ENCODE measurements at regions not wholly inside any gene's neighbourhood (a gene's known extent, or its start where the extent isn't known, plus 50 kb on each side); places are given as distances from the start of the nearest gene placed in this dataset.

GRCh38 chr11:42065199-42065598 is 605.7 kb upstream of the LRRC4C start:
- DNase-seq = no peak
- Mint-ChIP-seq H3K27me3 (no peaks in the 10 kb centered on the region), H3K4me1 (no peaks in the 10 kb centered on the region), H3K9me3 (peaks cover 0 to 31% (median 12%) of the 10 kb centered on the region in 8 donors), H3K27ac (no peak overlapping the region), H3K4me3 (no peak overlapping the region), H3K36me3 (no peaks in the 10 kb centered on the region)
- H3K9me3 ChIP-seq (ENCODE audit: control insufficient read depth in 1 of 2, low read length in 2 of 2) = no peaks in the 10 kb centered on the region
- no peaks in the 10 kb centered on the region for H3K36me3 ChIP-seq (ENCODE audit: insufficient read depth, low read length)
- H3K27ac ChIP-seq (ENCODE audit: low read depth, low read length) = no peak overlapping the region
- CTCF ChIA-PET (ENCODE audit: partially characterized antibody) = no interaction called here
- POLR2A ChIA-PET (ENCODE audit: partially characterized antibody) = no interaction called here
- H3K27me3 ChIP-seq (ENCODE audit: insufficient read depth, low read length) = no peaks in the 10 kb centered on the region
- no peak overlapping the region for H3K4me3 ChIP-seq (ENCODE audit: low read length in 2 of 2)
- intact Hi-C loops (cut with micrococcal nuclease) = no loop called here
- H3K4me1 ChIP-seq (ENCODE audit: insufficient read depth, low read length) = no peaks in the 10 kb centered on the region

GRCh38 chr11:42066113-42066512 is 606.7 kb upstream of the LRRC4C start:
- no peaks in the 10 kb centered on the region for H3K4me1 Mint-ChIP-seq
- no peaks in the 10 kb centered on the region for H3K36me3 Mint-ChIP-seq

DNA sequence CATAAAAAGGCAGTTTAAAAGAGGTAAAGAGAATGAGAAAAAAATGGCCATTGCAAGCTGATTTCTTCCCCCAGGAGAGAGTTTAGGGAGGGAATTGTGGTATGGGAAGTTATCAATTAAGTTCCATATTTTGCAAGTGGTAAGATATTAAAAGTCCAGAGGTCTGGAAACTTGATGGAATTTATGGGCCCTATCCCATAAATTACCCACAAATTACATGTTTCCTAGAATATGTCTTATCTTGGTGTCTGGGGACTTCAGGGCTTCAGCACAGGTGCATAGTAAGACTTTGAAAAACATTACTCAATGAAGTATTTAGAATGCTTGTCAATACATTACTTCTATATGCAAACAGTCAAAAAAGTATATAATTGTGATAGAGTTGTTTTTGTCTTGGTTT is 614.9 kb upstream of the LRRC4C start:
- no peaks in the 10 kb centered on the region for H3K4me1 ChIP-seq (ENCODE audit: insufficient read depth, low read length)
- POLR2A ChIA-PET (ENCODE audit: partially characterized antibody) = no interaction called here
- peaks cover 0 to 18% (median 9%) of the 10 kb centered on the region in 8 donors for H3K9me3 Mint-ChIP-seq
- H3K4me3 ChIP-seq (ENCODE audit: low read length in 2 of 2) = no peak overlapping the region
- H3K4me1 Mint-ChIP-seq = no peaks in the 10 kb centered on the region
- intact Hi-C loops (cut with micrococcal nuclease) = no loop called here
- H3K27me3 Mint-ChIP-seq = no peaks in the 10 kb centered on the region
- H3K36me3 ChIP-seq (ENCODE audit: insufficient read depth, low read length) = no peaks in the 10 kb centered on the region
- no peak overlapping the region for H3K27ac Mint-ChIP-seq
- no peaks in the 10 kb centered on the region for H3K27me3 ChIP-seq (ENCODE audit: insufficient read depth, low read length)
- no peak overlapping the region for H3K4me3 Mint-ChIP-seq
- no peaks in the 10 kb centered on the region for H3K9me3 ChIP-seq (ENCODE audit: control insufficient read depth in 1 of 2, low read length in 2 of 2)
- no peak overlapping the region for H3K27ac ChIP-seq (ENCODE audit: low read depth, low read length)
- no peak for DNase-seq
- CTCF ChIA-PET (ENCODE audit: partially characterized antibody) = no interaction called here
- H3K36me3 Mint-ChIP-seq = peaks cover 0 to 3% of the 10 kb centered on the region in 2 donors

More at GRCh38 chr11:42066113-42066512, 606.7 kb upstream of the LRRC4C start:
- Histone ChIP-seq H3K4me3 (ENCODE audit: low read length in 2 of 2) (no peak overlapping the region), H3K27me3 (ENCODE audit: insufficient read depth, low read length) (no peaks in the 10 kb centered on the region), H3K4me1 (ENCODE audit: insufficient read depth, low read length) (no peaks in the 10 kb centered on the region), H3K27ac (ENCODE audit: low read depth, low read length) (no peak overlapping the region), H3K9me3 (ENCODE audit: control insufficient read depth in 1 of 2, low read length in 2 of 2) (no peaks in the 10 kb centered on the region), H3K36me3 (ENCODE audit: insufficient read depth, low read length) (no peaks in the 10 kb centered on the region)
- POLR2A ChIA-PET (ENCODE audit: partially characterized antibody) = no interaction called here
- Mint-ChIP-seq H3K27ac (no peak overlapping the region), H3K9me3 (peaks cover 0 to 26% (median 14%) of the 10 kb centered on the region in 8 donors), H3K4me3 (no peak overlapping the region), H3K27me3 (no peaks in the 10 kb centered on the region)
- DNase-seq = no peak
- CTCF ChIA-PET (ENCODE audit: partially characterized antibody) = no interaction called here
- intact Hi-C loops (cut with micrococcal nuclease) = no loop called here

GRCh38 chr11:42075180-42075579 is 615.7 kb upstream of the LRRC4C start:
- no peak overlapping the region for H3K27ac Mint-ChIP-seq

DNA sequence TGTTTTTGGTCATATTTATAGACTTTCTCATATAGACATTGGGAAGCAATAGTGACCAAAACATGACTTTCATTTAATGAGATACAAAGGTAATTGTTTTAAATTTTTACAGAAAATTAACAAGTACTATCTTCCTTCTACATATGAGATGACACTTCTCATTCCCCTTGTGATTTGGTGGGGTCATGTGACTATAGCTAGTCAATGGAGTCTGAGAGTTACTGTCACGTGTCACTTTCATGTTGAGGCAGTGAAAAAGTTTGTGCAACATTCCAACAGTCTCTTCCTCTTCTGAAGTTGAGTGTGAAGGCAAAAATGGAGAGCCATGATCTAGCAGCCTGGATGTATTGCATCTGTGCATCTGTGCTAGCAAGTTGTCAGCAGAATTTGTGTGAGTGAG is 618.3 kb upstream of the LRRC4C start:
- Mint-ChIP-seq H3K4me3 (no peak overlapping the region), H3K36me3 (no peaks in the 10 kb centered on the region), H3K27ac (no peak overlapping the region), H3K9me3 (peaks cover 0 to 20% (median 8%) of the 10 kb centered on the region in 8 donors), H3K4me1 (no peaks in the 10 kb centered on the region), H3K27me3 (no peaks in the 10 kb centered on the region)
- DNase-seq = no peak
- no peak overlapping the region for H3K4me3 ChIP-seq (ENCODE audit: low read length in 2 of 2)
- POLR2A ChIA-PET (ENCODE audit: partially characterized antibody) = no interaction called here
- H3K4me1 ChIP-seq (ENCODE audit: insufficient read depth, low read length) = no peaks in the 10 kb centered on the region
- no peak overlapping the region for H3K27ac ChIP-seq (ENCODE audit: low read depth, low read length)
- intact Hi-C loops (cut with micrococcal nuclease) = no loop called here
- CTCF ChIA-PET (ENCODE audit: partially characterized antibody) = no interaction called here
- H3K36me3 ChIP-seq (ENCODE audit: insufficient read depth, low read length) = no peaks in the 10 kb centered on the region
- H3K9me3 ChIP-seq (ENCODE audit: control insufficient read depth in 1 of 2, low read length in 2 of 2) = no peaks in the 10 kb centered on the region
- H3K27me3 ChIP-seq (ENCODE audit: insufficient read depth, low read length) = no peaks in the 10 kb centered on the region

More at GRCh38 chr11:42075180-42075579, 615.7 kb upstream of the LRRC4C start:
- CTCF ChIA-PET (ENCODE audit: partially characterized antibody) = no interaction called here
- no peak overlapping the region for H3K4me3 Mint-ChIP-seq
- POLR2A ChIA-PET (ENCODE audit: partially characterized antibody) = no interaction called here
- no peaks in the 10 kb centered on the region for H3K36me3 ChIP-seq (ENCODE audit: insufficient read depth, low read length)
- H3K9me3 Mint-ChIP-seq = peaks cover 0 to 17% (median 8%) of the 10 kb centered on the region in 8 donors
- H3K4me1 Mint-ChIP-seq = no peaks in the 10 kb centered on the region
- H3K27me3 ChIP-seq (ENCODE audit: insufficient read depth, low read length) = no peaks in the 10 kb centered on the region
- intact Hi-C loops (cut with micrococcal nuclease) = no loop called here
- H3K27me3 Mint-ChIP-seq = no peaks in the 10 kb centered on the region
- H3K4me3 ChIP-seq (ENCODE audit: low read length in 2 of 2) = no peak overlapping the region
- no peak for DNase-seq
- no peaks in the 10 kb centered on the region for H3K9me3 ChIP-seq (ENCODE audit: control insufficient read depth in 1 of 2, low read length in 2 of 2)
- no peaks in the 10 kb centered on the region for H3K4me1 ChIP-seq (ENCODE audit: insufficient read depth, low read length)
- H3K27ac ChIP-seq (ENCODE audit: low read depth, low read length) = no peak overlapping the region
- H3K36me3 Mint-ChIP-seq = peaks cover 0 to 3% of the 10 kb centered on the region in 2 donors

DNA sequence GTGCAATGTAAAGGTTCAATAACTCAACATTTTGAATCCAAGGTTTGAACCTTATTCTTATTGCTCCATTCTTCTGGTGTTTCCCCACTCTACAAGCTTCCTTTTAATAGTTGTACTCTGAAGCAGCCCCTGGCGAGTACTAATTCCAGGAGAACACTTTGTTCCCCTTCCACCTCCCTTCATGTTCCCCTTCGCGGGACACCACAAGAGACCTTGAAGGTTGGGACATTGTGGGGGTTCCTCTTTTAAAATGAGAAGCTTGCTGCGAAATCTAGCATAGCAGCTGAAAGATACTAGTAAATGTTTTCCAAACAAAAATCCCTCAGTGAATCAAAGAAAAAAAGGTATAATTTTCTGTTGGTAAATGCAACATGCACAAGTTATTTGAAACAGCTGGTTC is 626.3 kb upstream of the LRRC4C start:
- Histone ChIP-seq H3K27me3 (ENCODE audit: insufficient read depth, low read length) (no peaks in the 10 kb centered on the region), H3K4me1 (ENCODE audit: insufficient read depth, low read length) (no peaks in the 10 kb centered on the region), H3K4me3 (ENCODE audit: low read length in 2 of 2) (no peak overlapping the region), H3K36me3 (ENCODE audit: insufficient read depth, low read length) (no peaks in the 10 kb centered on the region), H3K27ac (ENCODE audit: low read depth, low read length) (no peak overlapping the region), H3K9me3 (ENCODE audit: control insufficient read depth in 1 of 2, low read length in 2 of 2) (no peaks in the 10 kb centered on the region)
- POLR2A ChIA-PET (ENCODE audit: partially characterized antibody) = no interaction called here
- no peak for DNase-seq
- H3K4me3 Mint-ChIP-seq = no peak overlapping the region
- no peaks in the 10 kb centered on the region for H3K36me3 Mint-ChIP-seq
- intact Hi-C loops (cut with micrococcal nuclease) = no loop called here
- no peaks in the 10 kb centered on the region for H3K27me3 Mint-ChIP-seq
- no peaks in the 10 kb centered on the region for H3K4me1 Mint-ChIP-seq
- CTCF ChIA-PET (ENCODE audit: partially characterized antibody) = no interaction called here
- H3K9me3 Mint-ChIP-seq = peaks cover 0 to 24% (median 14%) of the 10 kb centered on the region in 8 donors
- no peak overlapping the region for H3K27ac Mint-ChIP-seq

GRCh38 chr11:42093541-42093940 is 634.1 kb upstream of the LRRC4C start:
- no peaks in the 10 kb centered on the region for H3K27me3 ChIP-seq (ENCODE audit: insufficient read depth, low read length)
- H3K36me3 Mint-ChIP-seq = no peaks in the 10 kb centered on the region
- no peak overlapping the region for H3K4me3 Mint-ChIP-seq
- H3K9me3 Mint-ChIP-seq = peaks cover 0 to 32% (median 17%) of the 10 kb centered on the region in 8 donors
- POLR2A ChIA-PET (ENCODE audit: partially characterized antibody) = no interaction called here
- no peaks in the 10 kb centered on the region for H3K27me3 Mint-ChIP-seq
- CTCF ChIA-PET (ENCODE audit: partially characterized antibody) = no interaction called here
- no peak overlapping the region for H3K27ac ChIP-seq (ENCODE audit: low read depth, low read length)
- H3K4me1 ChIP-seq (ENCODE audit: insufficient read depth, low read length) = no peaks in the 10 kb centered on the region
- no peaks in the 10 kb centered on the region for H3K36me3 ChIP-seq (ENCODE audit: insufficient read depth, low read length)
- no peak for DNase-seq
- intact Hi-C loops (cut with micrococcal nuclease) = no loop called here
- peaks cover 0 to 3% of the 10 kb centered on the region in 2 donors for H3K9me3 ChIP-seq (ENCODE audit: control insufficient read depth in 1 of 2, low read length in 2 of 2)
- H3K27ac Mint-ChIP-seq = no peak overlapping the region
- no peaks in the 10 kb centered on the region for H3K4me1 Mint-ChIP-seq
- no peak overlapping the region for H3K4me3 ChIP-seq (ENCODE audit: low read length in 2 of 2)

DNA sequence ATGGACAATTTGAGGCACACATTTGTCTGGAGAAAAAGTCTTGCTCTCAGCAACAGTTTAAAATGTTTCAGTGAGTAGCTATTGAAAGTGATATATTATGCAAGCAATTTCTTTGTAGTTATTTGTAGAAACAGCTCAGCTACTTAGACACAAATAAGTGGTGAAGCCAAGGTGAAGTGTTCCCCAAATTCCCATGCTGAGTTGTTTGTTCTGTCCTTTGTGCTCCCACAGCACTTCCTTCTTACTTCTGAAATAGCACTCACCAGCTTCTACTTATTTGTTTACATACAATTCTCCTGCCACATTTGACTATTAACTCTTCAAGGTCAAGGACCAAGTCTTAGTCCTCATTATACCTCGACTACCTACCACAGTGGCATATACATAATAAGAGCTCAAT is 638.6 kb upstream of the LRRC4C start:
- H3K27me3 ChIP-seq (ENCODE audit: insufficient read depth, low read length) = no peaks in the 10 kb centered on the region
- no peak overlapping the region for H3K4me3 ChIP-seq (ENCODE audit: low read length in 2 of 2)
- Mint-ChIP-seq H3K27ac (no peak overlapping the region), H3K4me3 (no peak overlapping the region), H3K9me3 (peaks cover 0 to 20% (median 15%) of the 10 kb centered on the region in 8 donors), H3K4me1 (no peaks in the 10 kb centered on the region), H3K36me3 (no peaks in the 10 kb centered on the region), H3K27me3 (no peaks in the 10 kb centered on the region)
- POLR2A ChIA-PET (ENCODE audit: partially characterized antibody) = no interaction called here
- no peak for DNase-seq
- intact Hi-C loops (cut with micrococcal nuclease) = no loop called here
- no peak overlapping the region for H3K27ac ChIP-seq (ENCODE audit: low read depth, low read length)
- H3K4me1 ChIP-seq (ENCODE audit: insufficient read depth, low read length) = no peaks in the 10 kb centered on the region
- CTCF ChIA-PET (ENCODE audit: partially characterized antibody) = no interaction called here
- H3K9me3 ChIP-seq (ENCODE audit: control insufficient read depth in 1 of 2, low read length in 2 of 2) = peaks cover 0 to 3% of the 10 kb centered on the region in 2 donors
- H3K36me3 ChIP-seq (ENCODE audit: insufficient read depth, low read length) = no peaks in the 10 kb centered on the region
